Large intestine (tissue), 3 donors: ENCODE measurements at regions not wholly inside any gene's neighbourhood (a gene's known extent, or its start where the extent isn't known, plus 50 kb on each side); places are given as distances from the start of the nearest gene placed in this dataset.

Experiments
- DNase-seq, 2 donors: peaks; one replicate each; pipeline versions ENCODE4 v3.0.0 to v3.0.0-alpha.2; 2013
- H3K27ac ChIP-seq: one replicate; pipeline ENCODE4 v1.5.1; 2013; ENCODE audit warnings: low read length
- H3K27me3 ChIP-seq: 2 replicates; pipeline ENCODE4 v1.6.1; 2013; ENCODE audit warnings: low read length; ENCODE audit not compliant: control insufficient read depth, insufficient read depth
- H3K36me3 ChIP-seq: 2 replicates; pipeline ENCODE4 v1.6.1; 2013; ENCODE audit warnings: low read length; ENCODE audit not compliant: control insufficient read depth, insufficient read depth
- H3K4me1 ChIP-seq: one replicate; pipeline ENCODE4 v1.6.1; 2013; ENCODE audit warnings: low read length; ENCODE audit not compliant: control insufficient read depth, insufficient read depth
- H3K4me3 ChIP-seq: one replicate; pipeline ENCODE4 v1.5.1; 2013; ENCODE audit warnings: low read length
- H3K9me3 ChIP-seq: one replicate; pipeline ENCODE4 v1.6.1; 2013; ENCODE audit warnings: mild to moderate bottlenecking, low read depth, low read length, moderate library complexity; ENCODE audit not compliant: control insufficient read depth
- WGBS: methylation state at CpG from one replicate; pipeline ENCODE4 v1.1.5; 2013; ENCODE audit warnings: low lambda C conversion rate; ENCODE audit not compliant: insufficient coverage; 5-methylcytosine and 5-hydroxymethylcytosine counted together

DNA sequence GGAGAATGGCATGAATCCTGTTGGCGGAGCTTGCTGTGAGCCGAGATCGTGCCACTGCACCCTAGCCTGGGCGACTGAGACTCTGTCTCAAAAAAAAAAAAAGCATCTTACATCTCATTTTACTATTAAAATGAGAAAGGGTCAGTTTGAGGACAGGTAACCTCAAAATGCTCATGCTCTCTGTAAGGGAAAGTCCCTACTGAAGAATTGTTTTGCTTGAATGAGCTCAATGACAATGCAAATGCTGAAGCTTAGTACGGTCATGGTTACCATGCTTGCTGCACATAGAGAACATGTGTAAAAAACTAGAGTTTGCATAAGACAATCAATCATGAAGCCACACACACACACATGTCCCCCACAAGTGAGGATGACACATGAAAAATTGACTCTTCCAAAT lies 541.8 kb upstream of the AMELY start:
- H3K36me3 ChIP-seq = no peaks in the 10 kb centered on the region
- no CpG with 5 or more reads among the region's 5 CpGs for WGBS
- no peaks in the 10 kb centered on the region for H3K9me3 ChIP-seq
- no peak for DNase-seq
- no peak overlapping the region for H3K4me3 ChIP-seq
- no peaks in the 10 kb centered on the region for H3K4me1 ChIP-seq
- no peaks in the 10 kb centered on the region for H3K27me3 ChIP-seq
- H3K27ac ChIP-seq = no peak overlapping the region

DNA sequence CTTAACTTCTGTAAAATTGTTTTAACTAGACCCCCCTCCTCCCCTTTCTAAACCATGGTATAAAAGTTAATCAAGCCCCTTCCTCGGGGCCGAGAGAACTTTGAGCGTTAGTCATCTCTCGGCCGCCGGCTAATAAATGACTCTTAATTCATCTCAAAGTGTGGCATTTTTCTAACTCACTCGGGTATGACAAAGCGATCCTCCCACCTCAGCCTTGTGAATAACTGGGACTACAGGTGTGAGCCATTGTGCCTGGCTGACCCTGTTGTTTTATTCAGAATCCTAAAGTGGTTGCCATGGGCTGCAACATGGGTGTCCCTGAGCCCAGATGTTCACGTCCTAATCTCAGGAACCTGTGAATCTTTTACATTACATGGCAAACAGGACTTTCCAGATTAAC lies 540.7 kb upstream of the AMELY start:
- no peak for DNase-seq
- H3K9me3 ChIP-seq = no peaks in the 10 kb centered on the region
- H3K27ac ChIP-seq = no peak overlapping the region
- H3K27me3 ChIP-seq = no peaks in the 10 kb centered on the region
- H3K4me3 ChIP-seq = no peak overlapping the region
- no peaks in the 10 kb centered on the region for H3K36me3 ChIP-seq
- no peaks in the 10 kb centered on the region for H3K4me1 ChIP-seq
- WGBS = no CpG with 5 or more reads among the region's 9 CpGs

DNA sequence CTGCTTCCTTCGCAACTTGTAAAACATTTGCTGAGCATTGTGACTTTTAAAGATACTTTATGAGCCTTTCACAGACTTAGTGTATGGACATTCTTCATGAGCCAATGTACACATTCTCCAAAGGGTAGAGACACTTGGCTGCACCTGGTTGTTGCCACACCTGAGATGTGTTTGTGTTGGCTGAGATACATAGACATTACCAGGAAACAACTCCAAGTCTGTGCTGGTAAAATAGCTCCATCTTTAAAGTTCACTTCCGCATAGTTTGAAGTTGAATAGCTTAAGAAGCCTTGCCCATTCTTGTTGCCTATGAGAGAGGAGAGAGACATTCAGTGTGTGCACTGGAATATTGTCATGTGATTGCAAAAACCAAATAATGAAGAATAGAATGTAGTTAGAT lies 538.3 kb upstream of the AMELY start:
- Histone ChIP-seq H3K4me1 (no peaks in the 10 kb centered on the region), H3K9me3 (no peaks in the 10 kb centered on the region), H3K27me3 (no peaks in the 10 kb centered on the region), H3K4me3 (no peak overlapping the region), H3K27ac (no peak overlapping the region), H3K36me3 (no peaks in the 10 kb centered on the region)
- no peak for DNase-seq
- WGBS = no CpG with 5 or more reads among the region's 2 CpGs

DNA sequence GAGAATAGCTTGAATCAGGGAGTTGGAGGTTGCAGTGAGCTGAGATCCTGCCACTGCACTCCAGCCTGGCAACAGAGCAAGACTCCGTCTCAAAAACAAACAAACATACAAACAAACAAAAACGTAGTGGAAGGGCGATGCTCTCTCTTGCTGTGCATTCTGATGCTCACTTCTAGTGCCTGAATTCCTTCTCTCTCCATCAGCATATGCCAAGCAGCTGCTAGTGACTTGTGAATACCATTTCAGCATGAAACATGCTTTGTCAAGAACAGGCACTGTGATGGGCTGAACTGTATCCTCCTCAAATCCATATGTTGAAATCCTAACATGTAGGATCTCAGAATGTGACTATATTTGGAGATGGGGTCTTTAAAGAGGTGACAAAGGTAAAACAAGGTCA lies 537.1 kb upstream of the AMELY start:
- H3K4me1 ChIP-seq = no peaks in the 10 kb centered on the region
- WGBS = no CpG with 5 or more reads among the region's 3 CpGs
- no peak for DNase-seq
- no peak overlapping the region for H3K27ac ChIP-seq
- H3K9me3 ChIP-seq = no peaks in the 10 kb centered on the region
- no peaks in the 10 kb centered on the region for H3K27me3 ChIP-seq
- H3K36me3 ChIP-seq = no peaks in the 10 kb centered on the region
- H3K4me3 ChIP-seq = no peak overlapping the region

DNA sequence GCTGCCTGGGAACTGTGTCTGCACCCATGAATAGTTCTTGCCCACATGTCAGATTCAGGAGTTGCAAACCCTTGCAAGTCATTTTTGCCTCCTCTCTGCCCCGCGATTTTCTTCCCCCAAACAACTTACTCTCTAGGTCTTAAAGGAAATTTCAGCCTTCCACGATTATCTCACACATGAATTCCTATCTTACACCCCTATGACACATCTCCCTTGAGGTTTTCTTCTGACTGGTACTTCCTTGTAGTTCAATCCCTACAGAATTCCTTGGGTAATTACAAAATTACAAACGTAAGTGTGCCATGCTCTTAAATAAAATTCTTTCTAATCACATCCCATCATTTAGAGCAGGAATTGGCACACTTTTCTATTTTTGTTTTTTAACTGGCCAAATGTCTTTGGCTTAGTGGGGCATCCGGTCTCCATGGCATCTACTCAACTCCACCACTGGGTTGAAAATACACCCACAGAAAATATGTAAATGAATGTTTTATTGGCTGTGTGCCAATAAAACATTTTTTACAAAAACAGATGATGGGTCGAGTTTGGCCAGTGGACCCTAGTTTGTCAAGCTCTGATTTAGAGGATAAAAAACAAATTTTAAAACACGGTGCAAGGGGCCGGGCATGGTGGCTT lies 536.4 kb upstream of the AMELY start:
- no peaks in the 10 kb centered on the region for H3K36me3 ChIP-seq
- H3K4me1 ChIP-seq = no peaks in the 10 kb centered on the region
- DNase-seq = no peak
- WGBS = no CpG with 5 or more reads among the region's 8 CpGs
- H3K4me3 ChIP-seq = no peak overlapping the region
- no peaks in the 10 kb centered on the region for H3K27me3 ChIP-seq
- no peaks in the 10 kb centered on the region for H3K9me3 ChIP-seq
- no peak overlapping the region for H3K27ac ChIP-seq

DNA sequence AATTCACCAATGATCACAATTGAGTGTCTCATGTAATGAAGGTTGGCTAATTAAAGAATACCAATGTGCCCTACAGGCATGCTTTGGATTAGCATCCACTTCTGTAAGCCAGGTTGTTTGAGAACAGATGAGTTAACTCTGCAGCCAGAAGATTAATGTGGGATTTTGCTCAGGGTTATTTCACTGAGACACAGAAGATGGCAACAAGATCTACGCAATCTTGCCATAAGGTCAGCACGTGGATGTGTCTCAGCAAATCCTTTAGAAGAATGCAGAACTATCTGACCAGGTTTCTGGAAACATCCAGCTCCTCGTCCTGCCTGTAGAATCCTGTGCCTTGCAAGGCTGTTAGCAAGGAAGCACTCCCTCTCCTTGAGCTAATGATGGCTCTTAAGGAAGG lies 532.6 kb upstream of the AMELY start:
- Histone ChIP-seq H3K9me3 (no peaks in the 10 kb centered on the region), H3K27me3 (no peaks in the 10 kb centered on the region), H3K4me3 (no peak overlapping the region), H3K27ac (no peak overlapping the region), H3K4me1 (no peaks in the 10 kb centered on the region), H3K36me3 (no peaks in the 10 kb centered on the region)
- no CpG with 5 or more reads among the region's 3 CpGs for WGBS
- no peak for DNase-seq

DNA sequence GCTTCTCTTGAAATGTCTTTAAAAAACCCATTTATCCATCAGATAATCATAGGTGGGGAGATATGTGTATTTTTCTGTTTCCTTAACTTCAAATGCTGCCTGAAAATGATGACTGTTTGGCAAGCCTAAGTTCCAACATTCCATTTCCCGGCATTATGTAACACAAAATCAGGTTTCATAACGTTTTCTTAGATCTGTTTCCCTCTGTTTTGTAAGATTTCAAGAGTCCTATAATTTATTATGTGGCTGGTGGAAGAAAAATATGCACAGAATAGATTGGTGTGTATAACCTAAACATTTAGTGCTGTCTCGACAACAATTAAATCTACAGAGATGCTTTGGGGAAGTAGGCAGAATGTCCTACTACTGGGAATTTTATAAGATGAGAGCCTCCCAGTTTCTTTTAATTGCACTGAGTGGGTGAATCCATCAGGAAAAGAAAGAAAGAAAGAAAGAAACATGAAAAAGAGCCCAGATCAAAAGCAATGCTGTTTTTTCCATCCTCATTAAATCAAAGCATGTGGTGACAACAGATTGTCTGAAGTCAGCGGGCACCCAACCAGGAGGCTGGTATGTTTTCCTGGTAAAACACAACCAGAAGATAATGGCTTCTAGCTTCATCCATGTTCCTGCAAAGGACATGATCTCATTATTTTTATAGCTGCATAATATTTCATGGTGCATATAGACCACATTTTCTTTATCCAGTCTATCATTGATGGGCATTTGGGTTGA lies 529.4 kb upstream of the AMELY start:
- no peak overlapping the region for H3K27ac ChIP-seq
- no CpG with 5 or more reads among the region's 4 CpGs for WGBS

DNA sequence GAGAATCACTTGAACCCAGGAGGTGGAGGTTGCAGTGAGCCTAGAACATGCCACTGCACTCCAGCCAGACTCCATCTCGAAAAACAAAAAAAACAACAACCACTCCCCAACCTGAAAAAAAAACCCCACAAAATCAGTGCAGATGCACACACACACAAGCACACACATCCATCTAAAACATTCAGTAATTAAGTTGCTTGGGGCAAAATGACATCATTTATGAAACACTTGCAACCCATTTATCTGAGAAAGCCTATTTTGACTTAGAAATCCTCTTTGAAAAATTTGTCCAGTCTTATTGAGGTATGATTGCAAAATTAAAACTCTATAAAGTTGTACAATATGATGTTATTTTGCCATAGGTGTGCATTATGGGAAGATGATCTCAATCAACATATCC lies 525.5 kb upstream of the AMELY start:
- Histone ChIP-seq H3K4me1 (no peaks in the 10 kb centered on the region), H3K27me3 (no peaks in the 10 kb centered on the region), H3K36me3 (no peaks in the 10 kb centered on the region), H3K4me3 (no peak overlapping the region), H3K9me3 (no peaks in the 10 kb centered on the region), H3K27ac (no peak overlapping the region)
- no peak for DNase-seq
- no CpG with 5 or more reads among the region's 1 CpG for WGBS

More for the DNA sequence above, 529.4 kb upstream of the AMELY start:
- H3K27me3 ChIP-seq = no peaks in the 10 kb centered on the region
- H3K4me3 ChIP-seq = no peak overlapping the region
- H3K4me1 ChIP-seq = no peaks in the 10 kb centered on the region
- DNase-seq = no peak
- no peaks in the 10 kb centered on the region for H3K36me3 ChIP-seq
- no peaks in the 10 kb centered on the region for H3K9me3 ChIP-seq

DNA sequence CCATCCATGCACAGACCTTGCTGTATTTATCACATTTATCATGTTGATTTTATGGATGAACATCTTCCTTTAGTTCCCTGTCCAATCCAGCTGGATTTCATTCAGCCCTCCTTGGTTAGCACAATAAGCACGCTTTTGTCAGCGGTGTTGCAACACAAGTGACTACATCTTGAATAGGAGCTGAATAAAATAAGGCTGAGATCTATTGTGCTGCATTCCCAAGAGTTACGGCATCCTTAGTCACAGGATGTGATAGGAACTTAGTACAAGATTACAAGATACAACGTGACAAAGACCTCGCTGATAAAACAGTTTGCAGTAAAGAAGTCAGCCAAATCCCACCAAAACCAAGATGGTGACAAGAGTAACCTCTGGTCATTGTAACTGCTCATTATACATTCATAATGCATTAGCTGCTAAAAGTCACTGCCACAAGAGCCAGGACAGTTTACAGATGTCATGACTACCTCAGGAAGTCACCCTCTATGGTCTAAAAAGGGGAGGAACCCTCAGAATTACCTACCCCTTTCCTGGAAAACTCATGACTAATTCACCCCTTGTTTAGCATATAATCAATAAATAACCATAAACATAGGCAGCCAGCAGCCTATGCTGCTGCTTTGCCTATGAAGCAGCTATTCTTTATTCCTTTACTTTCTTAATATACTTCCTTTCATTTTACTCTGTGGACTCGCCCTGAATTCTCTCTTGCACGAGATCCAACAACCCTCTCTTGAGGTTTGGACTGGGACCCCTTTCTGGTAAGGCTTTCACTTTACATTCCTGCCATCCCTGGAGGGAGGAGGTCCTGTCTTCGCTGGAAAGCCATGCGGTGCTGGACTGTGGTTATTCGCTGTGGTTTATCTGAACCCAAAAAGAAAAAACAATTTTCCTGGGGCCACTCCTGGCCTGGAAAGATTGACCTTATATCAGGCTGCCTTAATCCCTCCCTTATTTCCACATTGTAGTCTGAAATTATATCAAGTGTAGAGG lies 522.6 kb upstream of the AMELY start:
- no CpG with 5 or more reads among the region's 10 CpGs for WGBS
- H3K4me1 ChIP-seq = no peaks in the 10 kb centered on the region
- H3K27ac ChIP-seq = no peak overlapping the region
- H3K9me3 ChIP-seq = no peaks in the 10 kb centered on the region
- no peaks in the 10 kb centered on the region for H3K36me3 ChIP-seq
- no peak for DNase-seq
- no peak overlapping the region for H3K4me3 ChIP-seq
- no peaks in the 10 kb centered on the region for H3K27me3 ChIP-seq

DNA sequence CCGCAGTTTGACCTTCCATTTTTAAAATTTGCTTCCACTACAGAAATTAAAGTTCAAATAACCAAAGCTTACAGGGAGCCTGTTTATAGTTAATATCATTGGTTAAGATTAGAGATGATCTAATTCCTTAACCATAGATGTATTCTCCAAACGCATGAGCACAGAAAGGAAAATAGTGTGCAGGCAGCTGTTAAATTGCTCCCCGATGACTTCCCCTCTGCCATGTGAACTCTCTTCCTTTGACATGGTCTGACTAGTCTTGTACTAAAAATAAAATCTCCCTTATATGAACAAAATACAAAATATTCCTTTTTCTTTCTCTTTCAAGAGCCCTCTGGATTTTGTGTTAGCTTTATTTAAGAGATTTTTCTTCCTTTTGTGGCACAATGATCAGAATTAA lies 507.6 kb upstream of the AMELY start:
- H3K4me3 ChIP-seq = no peak overlapping the region
- H3K9me3 ChIP-seq = no peaks in the 10 kb centered on the region
- no peaks in the 10 kb centered on the region for H3K27me3 ChIP-seq
- H3K27ac ChIP-seq = no peak overlapping the region
- WGBS = no CpG with 5 or more reads among the region's 3 CpGs
- no peak for DNase-seq
- no peaks in the 10 kb centered on the region for H3K4me1 ChIP-seq
- H3K36me3 ChIP-seq = no peaks in the 10 kb centered on the region
